HL-60/S4 treated with phorbol 12-myristate 13-acetate at 8.2 ng/mL for 4 days and 3 days (cell line): ENCODE measurements at regions not wholly inside any gene's neighbourhood (a gene's known extent, or its start where the extent isn't known, plus 50 kb on each side); places are given as distances from the start of the nearest gene placed in this dataset.

Experiments used
- in situ Hi-C: fragments of 300-500 bp; cut with MboI; formaldehyde crosslinking; loops from 2 replicates; pipeline ENCODE4 v1.15.0; 2022; ENCODE audit warnings: low sequenced_read_pairs

DNA sequence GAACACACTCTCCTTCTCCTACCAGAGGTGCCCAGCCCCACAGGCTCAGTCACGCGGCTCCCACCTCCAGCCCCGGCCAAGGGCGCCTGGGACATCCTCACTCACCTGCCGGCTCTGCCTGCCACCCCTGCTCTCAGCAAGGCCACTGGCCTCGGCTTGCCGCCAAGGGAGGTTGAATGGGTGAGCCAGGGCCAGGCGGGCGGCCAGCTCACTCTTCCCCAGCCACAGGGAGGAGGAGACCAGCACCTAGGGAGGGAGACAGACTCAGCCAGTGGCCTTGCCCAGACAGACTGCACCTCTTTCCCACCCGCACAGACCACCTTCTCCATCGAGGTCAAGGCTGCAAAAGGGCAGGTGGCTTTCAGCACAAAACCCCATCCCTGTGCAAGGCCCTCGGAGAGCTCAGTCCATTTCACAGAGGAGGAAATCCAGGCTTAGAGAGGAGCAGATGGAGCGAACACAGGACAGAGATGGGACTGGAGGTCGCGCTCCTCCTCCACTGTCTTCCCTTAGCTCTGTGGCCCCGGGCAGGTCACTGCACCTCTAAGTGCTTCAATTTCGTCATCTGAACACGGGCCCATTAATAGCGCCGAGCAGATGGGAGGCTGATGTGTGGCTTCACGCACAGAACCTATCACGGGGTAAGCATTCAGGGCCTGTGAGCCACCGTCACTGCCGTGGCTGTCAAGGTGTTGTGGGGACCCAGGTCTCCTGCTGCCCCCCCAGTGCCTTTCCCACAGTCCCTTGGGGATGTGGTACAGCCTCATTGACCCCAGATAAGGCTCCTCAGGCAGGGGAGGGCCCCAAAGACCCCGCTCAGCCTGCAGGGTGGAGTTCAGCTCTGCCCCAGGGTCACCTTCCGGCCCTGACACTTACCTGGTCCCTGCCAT, 56.1 kb downstream of the RMI2 start:
- in situ Hi-C loops: loop anchor here (25.0 kb wide), 1 partner anchor 311 kb away; no protein-coding TSS in a partner anchor

GRCh38 chr16:11402051-11402744, 56.9 kb downstream of the RMI2 start:
- in situ Hi-C loops: loop anchor here (25.0 kb wide), 1 partner anchor 310 kb away; no protein-coding TSS in a partner anchor

DNA sequence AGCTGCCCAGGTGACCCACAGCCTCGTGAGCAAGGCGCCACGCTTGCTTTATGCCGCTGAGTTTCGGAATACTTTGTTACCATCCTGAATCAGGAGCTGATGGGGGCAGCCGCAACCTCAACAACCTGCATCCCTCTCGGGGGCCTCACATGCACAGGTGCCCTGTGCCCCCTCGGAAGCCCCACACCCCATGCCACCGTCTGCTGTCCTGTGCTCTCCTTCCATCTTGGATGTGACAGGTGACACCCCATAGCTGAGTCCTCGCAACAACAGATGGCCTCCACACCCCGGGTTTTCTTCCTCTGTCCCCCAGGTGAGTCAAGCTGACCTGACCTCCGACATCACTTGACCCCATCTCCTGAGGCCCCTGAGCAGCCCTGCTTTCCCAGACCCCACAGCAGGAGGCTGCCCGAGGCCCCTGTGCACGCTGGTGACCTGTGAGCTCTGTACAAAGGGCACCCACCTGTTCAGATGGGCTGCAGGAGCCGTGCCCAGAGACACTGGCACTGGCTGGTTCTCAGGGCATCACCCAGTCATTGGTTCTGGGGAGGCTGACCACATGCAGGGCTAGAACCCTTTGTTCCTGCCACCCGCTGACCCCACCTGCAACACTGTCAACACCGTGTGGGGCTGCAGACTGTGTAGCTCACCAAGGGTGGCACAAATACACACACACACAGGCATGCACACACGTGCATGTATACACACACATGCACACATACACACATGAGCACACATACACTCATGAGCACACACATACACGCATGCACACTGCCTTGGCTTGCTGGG, 57.7 kb downstream of the RMI2 start:
- in situ Hi-C loops: loop anchor here (25.0 kb wide), 1 partner anchor 309 kb away; no protein-coding TSS in a partner anchor

- in situ Hi-C loops: loop anchor here (25.0 kb wide), 1 partner anchor 309 kb away; no protein-coding TSS in a partner anchor
Observed at GRCh38 chr16:11403534-11403795, 58.2 kb downstream of the RMI2 start.

DNA sequence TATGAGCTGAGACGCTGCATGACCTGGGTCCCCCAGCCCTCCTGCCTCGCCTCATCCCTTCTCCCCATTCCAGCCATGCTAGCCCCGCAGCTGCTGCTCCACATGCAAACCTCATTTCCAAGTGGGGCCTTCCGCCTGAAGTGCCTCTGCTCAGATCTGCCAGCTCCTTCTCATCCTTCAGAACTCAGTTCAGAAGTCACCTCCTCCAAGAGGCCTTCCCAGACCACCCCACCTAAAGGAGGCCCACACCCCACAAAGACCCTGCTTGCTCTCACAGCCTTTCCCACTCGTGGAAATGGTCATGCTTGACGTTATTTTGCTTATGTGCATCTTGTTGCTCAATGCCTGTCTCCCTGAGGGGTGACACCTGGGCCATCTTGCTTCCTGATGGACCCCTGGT, 58.7 kb downstream of the RMI2 start:
- in situ Hi-C loops: loop anchor here (25.0 kb wide), 1 partner anchor 308 kb away; no protein-coding TSS in a partner anchor

GRCh38 chr16:11404603-11405002, 59.3 kb downstream of the RMI2 start:
- in situ Hi-C loops: loop anchor here (25.0 kb wide), 1 partner anchor 308 kb away; no protein-coding TSS in a partner anchor

- in situ Hi-C loops: loop anchor here (25.0 kb wide), 1 partner anchor 307 kb away; no protein-coding TSS in a partner anchor
Observed at GRCh38 chr16:11405331-11406176, 60.3 kb downstream of the RMI2 start.

DNA sequence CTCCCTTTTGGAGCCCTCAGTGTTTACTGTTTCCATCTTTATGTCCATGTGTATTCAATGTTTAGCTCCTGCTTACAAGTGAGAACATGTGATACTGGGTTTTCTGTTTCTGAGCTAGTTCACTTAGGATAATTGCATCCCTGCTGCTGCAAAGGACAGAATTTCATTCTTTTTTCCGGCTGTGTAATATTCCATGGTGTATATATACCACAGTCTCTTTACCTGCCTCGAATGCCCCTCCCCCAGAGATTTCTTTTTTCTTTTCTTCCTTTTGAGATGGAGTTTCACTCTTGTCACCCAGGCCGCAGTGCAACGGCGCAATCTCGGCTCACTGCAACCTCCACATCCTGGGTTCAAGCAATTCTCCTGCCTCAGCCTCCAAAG, 60.9 kb downstream of the RMI2 start:
- in situ Hi-C loops: loop anchor here (25.0 kb wide), 1 partner anchor 306 kb away; no protein-coding TSS in a partner anchor

GRCh38 chr16:11407047-11407982, 62.1 kb downstream of the RMI2 start:
- in situ Hi-C loops: loop anchor here (25.0 kb wide), 1 partner anchor 305 kb away; no protein-coding TSS in a partner anchor

DNA sequence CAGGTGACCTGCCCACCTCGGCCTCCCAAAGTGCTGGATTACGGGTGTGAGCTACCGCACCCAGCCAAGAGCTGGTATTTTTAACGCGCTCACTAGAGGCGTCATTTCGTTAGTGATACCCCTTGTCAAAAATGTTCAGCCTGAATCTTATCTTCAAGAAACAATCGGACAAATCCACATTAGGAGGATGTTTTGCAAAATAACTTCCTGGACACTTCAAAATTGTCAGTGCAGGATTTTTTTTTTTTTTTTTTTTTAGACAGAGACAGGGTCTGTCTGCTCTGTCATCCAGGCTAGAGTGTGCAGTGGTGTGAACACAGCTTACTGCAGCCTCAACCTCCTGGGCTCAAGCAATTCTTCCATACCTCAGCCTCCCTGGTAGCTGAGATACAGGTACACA, 63.0 kb downstream of the RMI2 start:
- in situ Hi-C loops: loop anchor here (25.0 kb wide), 1 partner anchor 304 kb away; no protein-coding TSS in a partner anchor

DNA sequence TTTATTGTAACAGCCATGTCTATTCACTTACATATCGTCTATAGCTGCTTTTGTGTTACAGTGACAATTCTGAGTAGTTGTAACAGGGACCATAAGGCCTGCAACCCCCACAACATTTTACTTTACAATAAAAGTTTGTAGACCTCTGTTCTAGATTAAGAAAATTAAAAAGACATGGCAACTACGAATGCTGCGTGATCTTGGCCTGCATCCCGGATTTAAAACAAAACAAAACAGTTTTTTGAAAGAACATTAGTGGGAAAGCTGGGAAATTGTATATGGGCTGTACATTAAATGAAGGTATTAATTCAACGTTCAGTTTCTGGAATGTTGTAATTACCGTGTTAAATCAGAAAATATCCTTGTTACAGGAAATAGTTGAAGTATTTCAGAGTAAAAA, 64.1 kb downstream of the RMI2 start:
- in situ Hi-C loops: loop anchor here (25.0 kb wide), 1 partner anchor 303 kb away; no protein-coding TSS in a partner anchor

DNA sequence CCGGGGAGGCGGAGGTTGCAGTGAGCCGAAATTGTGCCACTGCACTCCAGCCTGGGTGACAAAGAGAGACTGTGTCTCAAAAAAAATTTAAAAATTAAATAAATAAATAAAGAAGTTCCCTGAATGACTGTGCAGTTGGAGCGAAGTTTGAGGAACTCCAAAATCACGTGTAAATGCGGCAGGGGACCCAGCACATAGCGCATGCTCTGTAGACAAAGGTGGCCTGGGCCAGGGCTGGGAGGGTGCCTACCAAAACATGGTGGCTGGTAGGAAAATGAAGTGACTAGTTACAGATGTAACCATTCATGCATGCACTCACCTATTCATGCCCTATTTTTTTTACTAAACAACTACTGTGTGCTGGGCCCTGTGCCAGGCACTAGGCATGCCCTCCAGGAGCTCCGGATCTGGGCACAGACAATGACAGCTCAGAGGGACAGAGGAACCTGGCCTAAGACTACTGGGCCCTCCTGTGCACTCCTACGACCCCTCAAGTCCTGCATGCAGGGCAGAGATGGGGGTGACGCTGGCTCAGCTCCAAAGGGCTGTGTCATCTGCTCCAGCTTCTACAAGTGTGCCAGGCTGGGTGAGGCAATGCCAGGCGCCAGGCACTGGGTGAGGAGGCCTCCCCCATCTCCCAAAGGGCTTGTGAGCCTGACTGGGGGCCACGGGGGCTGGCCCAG, 65.3 kb downstream of the RMI2 start:
- in situ Hi-C loops: loop anchor here (25.0 kb wide), 1 partner anchor 302 kb away; no protein-coding TSS in a partner anchor

- in situ Hi-C loops: loop anchor here (25.0 kb wide), 1 partner anchor 301 kb away; no protein-coding TSS in a partner anchor
Observed at GRCh38 chr16:11411059-11411550, 65.8 kb downstream of the RMI2 start.

DNA sequence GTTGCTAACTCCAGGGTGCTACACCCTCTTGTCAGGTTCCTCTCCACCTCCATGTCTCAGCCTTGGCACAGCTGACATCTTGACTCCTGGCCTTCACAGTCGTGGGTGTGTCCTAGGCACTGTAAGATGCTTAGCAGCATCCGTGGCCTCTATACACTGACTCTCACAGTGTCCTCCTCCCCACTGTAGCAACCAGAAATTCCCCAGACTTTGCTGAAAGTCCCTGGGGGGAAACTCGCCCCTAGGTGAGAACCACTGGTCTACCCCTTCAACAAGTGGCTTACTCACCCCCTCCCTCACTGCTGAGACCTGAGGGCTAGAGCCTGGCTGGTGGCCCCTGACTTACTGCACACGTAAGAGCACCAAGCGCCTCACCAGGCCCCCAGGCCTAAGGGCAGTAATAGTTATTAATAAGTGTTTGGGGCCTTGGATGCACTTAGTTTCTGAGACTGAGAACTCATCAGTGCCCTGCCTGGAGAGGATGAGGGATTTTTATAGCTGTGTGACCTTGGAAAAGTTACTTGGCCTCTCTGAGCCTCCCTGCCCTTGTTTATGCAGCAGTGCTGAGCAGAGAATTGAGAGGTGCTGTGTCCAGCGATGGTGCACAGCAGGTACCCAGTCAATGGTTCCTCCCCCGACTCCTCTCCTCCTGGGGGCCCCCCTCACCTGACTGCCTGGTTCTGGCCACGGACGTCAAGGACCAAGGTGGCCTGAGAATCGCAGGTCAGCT, 67.1 kb downstream of the RMI2 start:
- in situ Hi-C loops: loop anchor here (25.0 kb wide), 1 partner anchor 300 kb away; no protein-coding TSS in a partner anchor

GRCh38 chr16:11412965-11413887, 68.0 kb downstream of the RMI2 start:
- in situ Hi-C loops: loop anchor here (25.0 kb wide), 1 partner anchor 299 kb away; no protein-coding TSS in a partner anchor
